NCI-H1436 (cell line): ENCODE measurements at regions not wholly inside any gene's neighbourhood (a gene's known extent, or its start where the extent isn't known, plus 50 kb on each side); places are given as distances from the start of the nearest gene placed in this dataset.

Experiments used
- DNase-seq: peaks from one replicate; lab custom pipeline; 2025; lab: John Stamatoyannopoulos, UW

DNA sequence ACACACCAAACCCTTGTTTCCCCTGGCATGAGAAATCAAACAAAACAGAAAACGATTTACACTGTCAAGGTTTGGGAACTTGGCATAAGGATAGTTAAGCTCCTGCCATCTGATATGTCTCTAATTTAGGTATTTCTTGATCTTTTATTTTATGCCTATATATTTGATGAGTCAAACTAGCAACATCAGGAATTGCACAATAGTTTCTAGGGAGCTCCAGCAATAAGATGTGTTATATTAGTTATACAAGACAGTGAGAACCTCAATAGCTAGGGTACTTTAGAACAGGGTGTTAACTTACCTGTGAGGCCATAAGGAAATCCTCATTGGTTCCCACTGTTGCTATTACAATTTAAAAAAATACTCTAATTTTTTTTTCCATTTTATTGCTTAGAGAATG lies 474.2 kb downstream of the GBA3 start:
- no peak for DNase-seq

DNA sequence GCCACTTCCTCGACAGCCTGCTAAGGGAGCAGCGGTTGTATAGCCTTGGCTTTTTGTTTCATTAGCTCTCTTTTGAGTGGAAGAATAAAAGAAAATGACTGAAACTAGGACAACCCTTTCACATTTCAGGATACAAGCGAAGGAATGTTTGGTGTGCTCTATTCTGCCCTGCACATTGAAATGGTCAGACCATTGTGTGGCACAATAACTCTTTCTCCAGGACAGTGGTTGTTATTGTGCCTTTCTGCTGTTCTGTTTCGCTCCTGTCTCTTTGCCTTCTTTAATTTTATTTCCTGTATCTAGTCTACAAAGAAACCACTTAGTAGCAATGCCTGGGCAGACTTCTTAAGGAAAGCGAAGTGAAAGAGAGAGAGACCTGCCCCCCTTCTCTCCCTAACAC lies 473.7 kb downstream of the GBA3 start:
- no peak for DNase-seq

DNA sequence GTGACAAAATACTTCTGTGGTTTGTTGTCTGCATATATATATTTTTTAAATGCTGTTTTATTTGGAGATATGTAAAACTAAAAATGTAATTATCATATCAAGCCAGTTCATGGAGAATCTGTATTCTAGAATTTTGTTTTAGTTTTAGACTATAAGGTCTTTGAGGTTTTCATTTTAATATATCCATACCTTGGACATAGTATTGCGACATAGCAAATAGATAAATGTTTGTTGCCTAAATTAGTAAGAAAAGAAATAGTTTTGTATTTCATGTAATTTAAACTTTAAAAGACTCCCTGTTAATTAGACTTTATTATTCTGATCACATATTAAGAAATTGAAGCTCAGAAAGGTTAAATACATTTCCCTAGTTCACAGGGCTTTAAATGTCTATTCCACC lies 472.9 kb downstream of the GBA3 start:
- no peak for DNase-seq

DNA sequence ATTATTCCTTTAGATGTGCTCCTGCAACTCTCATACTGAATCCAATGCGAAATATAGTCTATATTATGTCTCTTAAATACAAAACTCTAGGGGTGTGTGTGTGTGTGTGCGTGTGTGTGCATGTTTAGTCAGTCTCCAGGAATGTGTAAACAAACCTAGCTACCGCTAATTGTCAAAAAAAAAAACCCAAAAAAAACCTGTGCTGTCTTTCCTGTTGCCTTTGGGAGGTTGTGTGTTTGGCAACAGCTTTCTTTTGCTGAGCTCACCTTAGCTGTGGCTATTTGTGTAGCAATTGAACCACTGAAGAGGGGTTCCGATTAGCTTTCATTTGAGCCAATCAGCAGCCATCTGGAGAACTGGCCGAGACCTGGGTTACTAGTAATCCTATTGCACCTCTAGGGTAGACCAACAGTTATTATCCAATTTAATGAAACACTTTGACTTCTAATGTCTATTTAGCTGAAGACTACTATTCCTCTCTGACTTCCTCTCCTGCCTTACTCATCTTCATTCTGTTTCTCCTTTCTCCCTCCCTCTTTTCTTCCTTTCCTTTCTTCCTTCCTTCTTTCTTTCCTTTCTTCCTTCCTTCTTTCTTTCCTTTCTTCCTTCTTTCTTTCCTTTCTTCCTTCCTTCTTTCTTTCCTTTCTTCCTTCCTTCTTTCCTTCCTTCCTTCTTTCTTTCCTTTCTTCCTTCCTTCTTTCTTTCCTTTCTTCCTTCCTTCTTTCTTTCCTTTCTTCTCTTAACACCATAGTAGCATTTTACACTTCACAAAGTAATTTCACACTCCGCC lies 471.1 kb downstream of the GBA3 start:
- DNase-seq: no peak

DNA sequence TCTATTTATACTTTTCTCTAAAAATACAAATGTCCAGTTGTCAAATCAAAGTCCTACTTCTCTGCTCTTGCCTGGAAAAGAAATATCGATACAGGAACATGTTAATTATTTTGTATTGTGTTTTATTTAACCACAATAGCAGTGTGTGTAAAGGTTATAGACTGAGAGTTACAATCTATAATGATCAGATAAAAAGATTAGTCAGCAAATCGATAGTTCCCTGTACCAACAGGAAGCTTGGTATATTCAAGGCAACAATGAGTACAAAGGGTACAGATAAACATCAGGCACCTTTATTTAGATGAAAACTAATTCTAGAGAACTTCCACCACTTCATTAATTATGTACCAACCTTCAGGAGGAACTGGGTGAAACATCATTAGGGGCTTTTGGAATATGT lies 469.5 kb downstream of the GBA3 start:
- DNase-seq: no peak

DNA sequence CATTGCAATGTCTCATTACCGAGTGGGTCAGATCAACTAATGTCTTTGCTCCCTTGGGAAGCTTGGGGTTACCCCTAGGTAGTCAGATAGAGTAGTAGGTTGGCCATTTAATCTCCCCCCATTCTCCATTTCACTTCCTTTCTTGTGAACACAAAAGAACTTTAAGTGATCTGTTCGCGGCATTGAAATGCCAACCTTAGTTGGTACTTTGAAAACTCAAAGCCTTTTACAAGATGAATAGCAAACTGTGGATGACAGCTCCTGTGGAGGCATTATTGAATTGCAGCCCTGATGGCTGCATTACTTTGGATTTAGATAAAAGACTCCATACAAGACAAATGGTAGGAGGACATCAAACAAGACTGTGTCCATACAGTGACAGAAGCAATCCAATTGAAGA lies 469.1 kb downstream of the GBA3 start:
- DNase-seq: no peak

DNA sequence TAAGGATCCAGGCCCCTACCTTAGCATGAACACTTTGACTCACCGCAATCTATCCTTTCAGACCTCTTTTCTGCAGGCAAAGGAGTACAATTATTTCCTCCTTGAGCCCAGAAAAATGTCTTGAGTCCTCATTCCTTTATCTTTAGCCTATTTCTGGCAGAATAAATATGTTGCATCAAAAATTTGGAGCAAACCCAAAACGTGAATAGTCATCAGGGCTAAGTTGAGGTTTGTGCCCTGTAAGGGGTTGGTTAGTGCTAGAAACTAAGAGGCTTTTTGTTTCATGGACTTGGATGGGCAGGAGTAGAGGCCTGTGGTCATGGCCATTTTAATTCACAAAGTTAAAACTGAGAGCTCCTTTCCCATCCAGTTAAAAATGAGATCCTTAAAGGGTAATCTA lies 460.3 kb downstream of the GBA3 start:
- DNase-seq: no peak

DNA sequence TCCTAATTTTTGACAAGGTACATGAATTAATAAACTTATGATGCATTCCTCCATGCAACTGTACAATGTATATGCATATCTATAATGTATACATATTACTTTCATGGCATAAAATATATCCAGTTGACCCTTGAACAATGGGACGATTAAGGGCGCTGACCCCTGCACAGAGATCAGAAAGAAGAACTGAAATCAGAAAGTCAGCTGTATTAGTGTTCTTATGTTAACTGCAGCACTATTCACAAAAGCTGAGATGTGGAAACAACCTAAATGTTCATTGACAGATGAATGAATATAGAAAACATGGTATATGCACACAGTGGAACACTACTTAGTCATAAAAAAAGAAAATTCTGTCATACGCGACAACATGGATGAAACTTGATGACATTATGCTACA lies 457.1 kb downstream of the GBA3 start:
- DNase-seq: no peak

DNA sequence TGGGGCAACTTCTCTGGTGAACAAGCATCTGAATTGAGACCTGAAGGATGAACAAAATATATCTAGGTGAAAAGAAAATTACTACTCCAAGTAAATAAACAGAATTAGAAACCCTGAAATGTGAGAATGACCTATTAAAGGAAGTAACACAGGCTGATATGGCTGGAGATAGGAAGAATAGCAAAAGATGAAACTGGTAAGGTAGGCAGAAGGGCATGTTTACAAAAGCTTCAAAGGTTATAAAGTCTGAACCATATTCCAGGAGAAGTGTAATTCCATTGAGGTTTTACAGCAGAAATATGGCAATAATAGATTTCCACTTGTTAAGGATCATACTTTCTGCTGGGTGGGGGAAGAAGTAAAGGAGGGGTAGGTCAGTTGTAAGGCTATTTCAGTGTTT lies 452.0 kb downstream of the GBA3 start:
- DNase-seq: no peak

DNA sequence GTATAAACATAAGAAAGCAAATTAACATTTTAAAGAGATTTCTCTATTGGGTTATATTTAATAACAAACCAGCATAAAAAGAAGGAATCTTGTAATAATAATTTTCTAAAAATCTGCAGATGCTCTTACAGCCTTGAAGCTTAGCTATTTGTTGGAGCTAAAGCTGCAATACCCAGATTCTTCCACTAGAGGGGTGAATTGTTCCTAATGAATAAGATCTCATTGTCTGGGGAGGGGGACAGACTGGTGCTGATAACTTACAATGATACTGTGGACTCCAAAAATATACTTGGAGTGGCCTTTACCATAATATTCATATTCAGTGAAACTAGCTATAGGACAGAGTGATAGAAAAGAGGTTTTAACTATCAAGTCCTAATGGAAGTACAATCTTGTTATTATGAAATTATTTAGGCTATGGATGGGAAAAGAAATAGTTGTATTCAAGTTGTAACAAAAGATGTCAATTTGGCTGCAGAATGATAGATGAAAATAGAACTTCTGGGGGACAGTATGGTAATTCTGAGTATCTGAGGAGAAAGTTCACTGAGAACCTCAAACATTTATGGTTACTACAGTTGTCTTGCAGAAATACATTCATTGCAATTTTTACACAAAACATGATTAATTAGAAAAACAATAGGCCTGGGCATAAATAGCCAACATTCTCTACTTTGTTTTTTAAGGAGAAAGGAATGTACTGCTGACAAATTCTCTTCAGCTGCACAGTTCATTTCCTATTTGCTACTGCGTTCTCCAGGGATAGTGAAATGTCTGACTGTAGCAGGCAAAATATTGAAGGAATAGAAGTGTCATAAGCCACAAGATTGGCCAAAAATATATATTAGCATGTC lies 443.3 kb downstream of the GBA3 start:
- DNase-seq: peak; percentile 17

DNA sequence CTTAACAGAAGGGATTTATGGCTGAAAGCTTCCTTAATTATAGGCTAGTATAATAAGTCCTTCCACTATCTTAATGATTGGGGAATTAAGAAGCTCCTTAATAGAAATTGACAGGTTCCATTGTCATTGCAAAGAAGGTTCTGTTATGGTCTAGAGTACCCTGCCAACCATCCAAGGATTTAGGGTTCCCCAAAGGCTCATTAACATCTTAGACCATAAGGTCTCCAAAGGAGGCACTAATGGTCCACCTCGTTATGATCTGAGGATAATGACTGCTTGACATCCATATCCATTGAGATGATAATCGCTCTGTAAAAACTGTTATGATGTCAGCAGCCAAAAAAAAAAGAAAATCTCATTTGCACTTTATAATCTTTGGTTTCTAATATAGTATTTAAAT lies 441.6 kb downstream of the GBA3 start:
- DNase-seq: peak; percentile 15

DNA sequence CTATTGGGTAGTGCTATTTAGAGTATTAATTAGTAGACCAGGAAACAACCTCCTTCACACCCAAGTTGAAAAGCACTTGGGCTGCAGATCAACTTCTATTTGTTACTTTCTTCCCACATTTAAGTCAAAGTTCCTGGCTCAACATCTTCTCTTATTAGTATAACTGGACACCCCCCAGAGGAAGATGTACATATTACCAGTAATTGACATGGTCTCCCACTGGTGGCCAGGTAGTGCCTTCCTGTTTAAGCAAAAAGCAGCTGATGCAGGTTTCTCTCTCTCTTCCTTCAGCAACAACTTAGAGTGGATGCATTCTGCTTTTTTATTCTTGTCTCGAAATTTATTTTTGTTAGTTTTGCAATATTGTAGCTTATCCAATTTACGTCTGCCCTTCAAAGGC lies 438.1 kb downstream of the GBA3 start:
- DNase-seq: no peak

DNA sequence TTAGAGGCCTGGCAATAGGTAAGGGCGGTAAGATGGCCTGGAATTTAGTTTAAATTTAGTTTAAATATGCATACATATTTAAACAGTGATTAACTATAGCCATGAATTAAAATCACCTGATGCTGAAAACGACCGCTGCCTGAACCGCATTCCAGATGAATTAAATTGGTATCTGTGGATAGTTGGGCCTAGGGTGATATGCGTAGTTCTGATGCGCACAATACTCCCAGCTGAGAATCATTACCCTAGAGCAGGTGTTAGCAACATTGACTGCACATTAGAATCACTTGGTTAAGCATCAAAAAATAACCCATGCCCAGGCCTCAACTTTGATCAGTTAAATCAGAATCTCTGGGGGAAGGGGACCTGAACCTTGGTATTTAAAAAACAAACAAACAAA lies 432.4 kb downstream of the GBA3 start:
- DNase-seq: no peak

DNA sequence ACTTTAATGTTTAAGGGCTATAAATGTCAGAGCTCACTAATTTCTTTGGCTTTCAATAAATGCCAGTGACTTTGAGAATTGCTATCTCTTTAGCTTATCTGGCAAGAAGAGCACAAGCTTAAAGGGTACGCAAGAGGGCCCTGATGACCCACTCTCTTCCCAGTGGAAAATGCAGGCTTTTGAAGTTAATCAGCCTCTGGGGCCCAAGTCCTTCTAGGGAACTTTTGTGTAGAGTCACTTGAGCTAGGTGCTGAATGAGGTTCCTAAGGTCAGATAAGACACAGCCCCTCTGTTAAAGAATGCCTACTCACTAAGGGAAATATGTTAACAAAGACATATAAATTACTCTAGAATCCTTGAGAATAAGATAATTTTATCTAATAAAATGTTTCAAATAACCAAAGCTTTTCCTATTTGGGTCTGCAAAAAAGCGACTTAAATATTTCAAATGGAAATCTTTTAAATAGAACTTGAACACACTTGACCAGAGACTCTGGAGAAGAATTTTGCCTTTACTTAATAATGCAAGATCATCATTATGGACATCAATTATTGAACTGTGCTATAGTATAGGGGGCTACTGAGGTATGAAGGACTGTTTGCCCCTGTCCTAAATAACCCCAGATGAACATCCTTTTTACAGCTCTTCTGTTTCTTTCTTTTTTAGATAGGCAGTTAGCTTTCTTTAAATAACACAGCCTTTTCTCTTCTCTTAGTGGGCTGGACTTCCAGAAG lies 430.1 kb downstream of the GBA3 start:
- DNase-seq: no peak

DNA sequence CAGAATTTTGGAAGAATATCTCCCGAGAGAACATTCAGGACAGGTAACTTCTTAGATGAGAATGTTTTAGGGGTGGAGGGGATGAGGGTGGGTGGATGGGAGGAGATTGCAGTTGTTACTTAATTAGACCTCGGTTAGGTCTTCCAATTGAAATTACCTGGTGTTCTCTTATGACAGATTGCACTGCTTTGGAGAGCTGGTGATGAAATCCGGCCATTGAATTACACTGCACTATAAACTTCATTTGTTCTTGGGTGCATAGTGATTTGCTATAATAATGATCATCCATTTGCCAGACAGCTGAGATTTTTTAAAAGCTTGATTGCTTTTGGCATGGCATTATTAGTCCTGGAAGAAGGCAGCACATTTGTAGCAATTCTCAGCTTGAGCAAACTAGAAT lies 427.6 kb downstream of the GBA3 start:
- peak; percentile 32 for DNase-seq

DNA sequence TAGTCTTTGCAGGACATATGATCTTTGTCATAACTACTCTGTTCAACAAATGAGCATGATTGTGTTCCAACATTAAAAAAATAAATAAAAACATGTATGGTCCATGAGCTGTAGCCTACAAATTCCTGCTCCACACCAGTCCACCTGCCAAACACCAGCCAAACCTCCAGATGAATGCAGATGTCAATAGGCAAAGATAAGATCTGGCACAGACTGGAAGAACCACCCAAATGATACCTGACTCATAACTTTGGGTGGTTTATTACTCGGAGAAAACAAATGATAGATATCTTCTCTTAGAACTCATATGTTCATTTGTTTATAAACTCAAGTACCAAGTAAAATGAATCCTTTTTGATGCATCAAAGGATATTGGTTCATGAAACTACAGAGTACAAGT lies 425.1 kb downstream of the GBA3 start:
- DNase-seq: no peak

DNA sequence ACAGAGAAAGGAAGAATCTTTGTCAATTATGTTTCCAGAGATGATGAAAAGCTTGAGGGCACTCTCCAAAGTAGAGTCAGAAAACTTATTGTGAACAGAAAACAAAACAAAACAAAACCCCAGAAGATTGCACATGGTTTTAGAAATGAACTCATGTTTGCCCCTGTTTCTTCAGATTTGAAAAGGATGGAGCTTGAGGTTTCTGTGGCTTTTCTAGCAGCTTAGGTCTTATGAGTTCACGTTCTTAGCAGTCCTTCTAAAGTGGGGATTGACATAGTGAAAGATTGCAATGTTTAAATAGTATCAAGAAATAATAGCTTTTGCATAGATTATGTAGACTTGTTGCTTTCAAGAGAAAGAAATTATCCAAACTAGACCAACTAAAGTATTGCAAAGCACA lies 421.8 kb downstream of the GBA3 start:
- DNase-seq: no peak

DNA sequence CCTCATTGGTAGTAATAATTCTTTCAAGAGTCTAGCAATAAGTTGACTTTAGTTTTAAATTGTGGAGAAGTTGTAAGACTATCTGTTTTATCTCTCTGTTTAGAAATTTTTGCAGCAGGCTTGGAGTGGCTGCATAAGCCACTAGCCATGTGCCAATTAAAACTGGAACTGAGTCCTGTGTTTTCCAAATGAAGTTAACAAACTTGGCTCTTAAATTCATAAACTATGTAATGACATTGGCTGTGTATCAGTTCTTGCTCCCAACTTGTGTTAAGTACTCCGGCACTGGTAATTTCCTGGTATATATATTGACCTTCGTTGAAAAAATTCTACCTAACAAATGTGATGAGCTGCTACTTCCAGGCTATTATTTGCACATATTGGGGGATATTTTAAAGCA lies 420.4 kb downstream of the GBA3 start:
- DNase-seq: no peak

DNA sequence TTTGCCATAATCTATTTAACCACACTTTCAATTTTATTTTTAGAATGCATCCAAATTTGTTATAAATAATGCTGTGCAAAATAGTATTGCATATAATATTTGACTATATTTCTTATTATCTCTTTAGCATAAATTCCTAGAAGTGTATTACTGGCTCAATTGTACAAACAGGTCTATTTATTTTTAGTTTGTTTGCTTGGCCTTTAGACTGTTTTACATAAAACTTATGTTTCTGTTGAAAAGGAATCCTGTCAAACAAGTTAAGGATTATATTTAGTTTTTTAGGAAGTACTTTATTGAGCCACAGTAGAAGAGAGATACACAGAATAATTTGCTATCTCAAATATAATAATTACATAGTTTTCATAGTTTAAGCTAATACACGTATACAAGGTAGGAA lies 413.8 kb downstream of the GBA3 start:
- DNase-seq: no peak

DNA sequence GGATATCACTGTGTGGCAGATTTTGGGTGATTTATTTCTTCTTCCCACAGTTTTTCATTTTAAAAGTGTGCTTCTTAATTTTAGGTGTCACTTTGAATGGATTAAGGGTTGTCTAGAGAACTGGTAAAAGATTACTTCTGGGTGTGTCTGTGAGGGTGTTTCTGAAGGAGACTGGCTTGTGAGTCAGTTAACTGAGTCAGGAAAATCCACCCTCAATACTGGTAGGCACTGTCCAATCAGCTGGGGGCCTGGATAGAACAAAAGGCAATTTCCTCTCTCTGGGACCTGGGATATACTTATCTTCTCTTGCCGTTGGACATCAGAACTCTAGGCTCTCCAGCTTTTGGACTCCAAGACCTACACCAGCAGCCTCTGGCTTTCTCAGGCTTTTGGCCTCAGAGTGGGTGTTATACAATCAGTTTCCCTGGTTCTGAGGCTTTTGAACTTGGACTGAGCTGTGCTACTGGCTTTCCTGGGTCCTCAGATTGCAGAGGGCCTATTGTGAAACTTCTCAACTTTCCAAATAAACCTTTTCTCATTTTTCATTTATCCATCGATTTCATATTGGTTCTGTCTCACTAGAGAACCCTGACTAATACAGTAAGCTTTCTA lies 413.1 kb downstream of the GBA3 start:
- no peak for DNase-seq

DNA sequence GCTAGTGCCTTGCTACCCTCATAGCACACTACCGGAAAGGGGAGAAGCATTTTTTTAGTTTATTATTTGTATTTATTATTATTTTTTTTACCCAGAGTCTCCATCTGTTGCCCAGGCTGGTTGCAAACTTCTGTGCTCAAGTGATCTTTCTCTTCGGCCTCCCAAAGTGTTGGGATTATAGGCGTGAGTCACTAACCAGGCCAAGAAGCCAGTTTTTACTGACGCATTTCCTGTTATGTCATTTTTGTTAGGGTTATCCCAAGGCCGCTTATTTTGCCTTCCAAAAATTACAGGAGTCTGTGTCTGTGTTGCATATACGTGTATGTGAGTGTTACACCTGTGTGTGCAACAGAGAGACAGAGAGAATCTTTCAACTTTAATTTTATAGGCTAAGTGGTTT lies 404.5 kb downstream of the GBA3 start:
- no peak for DNase-seq

DNA sequence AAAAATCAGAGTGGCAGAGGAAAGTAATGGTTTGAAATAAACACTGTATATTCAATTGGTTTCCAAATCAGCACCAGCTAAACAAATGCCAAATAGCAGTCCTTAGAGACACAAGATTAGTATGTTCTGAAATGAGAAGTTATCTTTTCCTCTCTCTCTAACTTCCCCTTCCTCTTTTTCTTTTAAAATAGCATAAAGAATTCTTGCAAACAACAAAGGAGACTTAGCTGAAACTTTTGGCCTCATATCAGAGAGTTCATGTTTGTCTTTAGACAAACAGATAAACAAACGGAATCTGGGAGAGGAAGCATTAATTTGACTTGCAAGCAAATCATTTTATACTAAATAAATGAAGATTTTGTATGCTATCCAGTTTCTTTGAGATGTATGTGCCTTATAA lies 399.0 kb downstream of the GBA3 start:
- DNase-seq: no peak

DNA sequence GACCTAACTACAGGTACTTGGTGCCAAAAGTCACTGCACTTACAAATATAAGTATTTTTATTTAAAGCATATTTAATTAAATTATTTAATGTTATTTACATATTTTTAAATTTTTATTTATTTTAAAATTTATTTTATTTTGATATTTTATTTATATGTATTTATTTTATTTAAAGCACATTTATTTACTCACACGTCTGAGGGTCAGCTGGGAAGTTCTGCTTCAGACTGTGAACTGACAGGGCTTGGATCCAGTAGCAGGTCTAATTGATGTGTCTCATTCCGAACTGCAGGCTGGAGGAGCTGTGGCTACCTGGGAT lies 392.5 kb downstream of the GBA3 start:
- no peak for DNase-seq
